ENCODE measurements at regions not wholly inside any gene's neighbourhood (a gene's known extent, or its start where the extent isn't known, plus 50 kb on each side); places are given as distances from the start of the nearest gene placed in this dataset.

- no peak overlapping the region for H3K4me2 ChIP-seq (ENCODE audit: low read depth, low read length, poor library complexity, severe bottlenecking)
- no peaks in the 10 kb centered on the region for H3K4me1 ChIP-seq (ENCODE audit: insufficient read depth, low read length, poor library complexity, severe bottlenecking)
- TF ChIP-seq CTCF (conservative IDR thresholded peaks at IDR 0.05; ENCODE audit: low read length): no peak
- no peak for TF ChIP-seq EZH2phosphoT487 (IDR thresholded peaks at IDR 0.05; ENCODE audit: borderline replicate concordance)
- no peak overlapping the region for H2AFZ ChIP-seq (ENCODE audit: low read length)
- H4K20me1 ChIP-seq (ENCODE audit: insufficient read depth, low read length, poor library complexity, severe bottlenecking): no peaks in the 10 kb centered on the region
- no peak overlapping the region for H3K4me3 ChIP-seq (ENCODE audit: low read length, poor library complexity, severe bottlenecking)
- no peaks in the 10 kb centered on the region for H3K9me2 ChIP-seq (replicated peaks; ENCODE audit: low read depth, low read length)
- H3K79me2 ChIP-seq (ENCODE audit: insufficient read depth, low read length): no peaks in the 10 kb centered on the region
- H3K36me3 ChIP-seq (ENCODE audit: insufficient read depth, low read length): no peaks in the 10 kb centered on the region
- H3F3A ChIP-seq (ENCODE audit: low read depth): no peaks in the 10 kb centered on the region
- no peaks in the 10 kb centered on the region for H3K27me3 ChIP-seq (ENCODE audit: insufficient read depth, low read length, poor library complexity, severe bottlenecking)
- no peak overlapping the region for H3K9ac ChIP-seq (ENCODE audit: low read depth, low read length, poor library complexity, severe bottlenecking)
- H3K9me3 ChIP-seq (ENCODE audit: insufficient read depth, low read depth, low read length): no peaks in the 10 kb centered on the region
Observed at GRCh38 chr11:128116885-128117284, 470.5 kb downstream of the ETS1 start.

- no peak overlapping the region for H3K9ac ChIP-seq (ENCODE audit: low read depth, low read length, poor library complexity, severe bottlenecking)
- no peak overlapping the region for H3K4me3 ChIP-seq (ENCODE audit: low read length, poor library complexity, severe bottlenecking)
- H3K79me2 ChIP-seq (ENCODE audit: insufficient read depth, low read length): no peaks in the 10 kb centered on the region
- no peaks in the 10 kb centered on the region for H3K36me3 ChIP-seq (ENCODE audit: insufficient read depth, low read length)
- H3K9me2 ChIP-seq (replicated peaks; ENCODE audit: low read depth, low read length): no peaks in the 10 kb centered on the region
- TF ChIP-seq EZH2phosphoT487 (IDR thresholded peaks at IDR 0.05; ENCODE audit: borderline replicate concordance) (no peak), CTCF (conservative IDR thresholded peaks at IDR 0.05; ENCODE audit: low read length) (no peak)
- H3K9me3 ChIP-seq (ENCODE audit: insufficient read depth, low read depth, low read length): no peaks in the 10 kb centered on the region
- no peak overlapping the region for H2AFZ ChIP-seq (ENCODE audit: low read length)
- no peaks in the 10 kb centered on the region for H3K27me3 ChIP-seq (ENCODE audit: insufficient read depth, low read length, poor library complexity, severe bottlenecking)
- H3K4me2 ChIP-seq (ENCODE audit: low read depth, low read length, poor library complexity, severe bottlenecking): no peak overlapping the region
- no peaks in the 10 kb centered on the region for H3K4me1 ChIP-seq (ENCODE audit: insufficient read depth, low read length, poor library complexity, severe bottlenecking)
- H4K20me1 ChIP-seq (ENCODE audit: insufficient read depth, low read length, poor library complexity, severe bottlenecking): no peaks in the 10 kb centered on the region
- no peaks in the 10 kb centered on the region for H3F3A ChIP-seq (ENCODE audit: low read depth)
Observed at GRCh38 chr11:128116447-128116846, 470.9 kb downstream of the ETS1 start.

GRCh38 chr11:128105950-128106349 lies 481.4 kb downstream of the ETS1 start:
- Histone ChIP-seq H2AFZ (ENCODE audit: low read length) (0 out of 2 replicates have a peak overlapping the region, but pooled peaks have one; percentile 20), H3K27me3 (ENCODE audit: insufficient read depth, low read length, poor library complexity, severe bottlenecking) (no peaks in the 10 kb centered on the region), H3K4me3 (ENCODE audit: low read length, poor library complexity, severe bottlenecking) (no peak overlapping the region), H4K20me1 (ENCODE audit: insufficient read depth, low read length, poor library complexity, severe bottlenecking) (no peaks in the 10 kb centered on the region), H3K36me3 (ENCODE audit: insufficient read depth, low read length) (no peaks in the 10 kb centered on the region), H3K79me2 (ENCODE audit: insufficient read depth, low read length) (no peaks in the 10 kb centered on the region), H3F3A (ENCODE audit: low read depth) (no peaks in the 10 kb centered on the region), H3K9me2 (replicated peaks; ENCODE audit: low read depth, low read length) (no peaks in the 10 kb centered on the region), H3K9ac (ENCODE audit: low read depth, low read length, poor library complexity, severe bottlenecking) (no peak overlapping the region), H3K4me1 (ENCODE audit: insufficient read depth, low read length, poor library complexity, severe bottlenecking) (no peaks in the 10 kb centered on the region), H3K9me3 (ENCODE audit: insufficient read depth, low read depth, low read length) (no peaks in the 10 kb centered on the region), H3K4me2 (ENCODE audit: low read depth, low read length, poor library complexity, severe bottlenecking) (no peak overlapping the region)
- no peak for TF ChIP-seq CTCF (conservative IDR thresholded peaks at IDR 0.05; ENCODE audit: low read length)
- no peak for TF ChIP-seq EZH2phosphoT487 (IDR thresholded peaks at IDR 0.05; ENCODE audit: borderline replicate concordance)
